ENCODE measurements at regions not wholly inside any gene's neighbourhood (a gene's known extent, or its start where the extent isn't known, plus 50 kb on each side); places are given as distances from the start of the nearest gene placed in this dataset.
"Not testable (repeated sequence)": the region's sequence is repeated elsewhere in the genome, so short reads cannot be mapped to it uniquely, and the experiment has no call there.

DNA sequence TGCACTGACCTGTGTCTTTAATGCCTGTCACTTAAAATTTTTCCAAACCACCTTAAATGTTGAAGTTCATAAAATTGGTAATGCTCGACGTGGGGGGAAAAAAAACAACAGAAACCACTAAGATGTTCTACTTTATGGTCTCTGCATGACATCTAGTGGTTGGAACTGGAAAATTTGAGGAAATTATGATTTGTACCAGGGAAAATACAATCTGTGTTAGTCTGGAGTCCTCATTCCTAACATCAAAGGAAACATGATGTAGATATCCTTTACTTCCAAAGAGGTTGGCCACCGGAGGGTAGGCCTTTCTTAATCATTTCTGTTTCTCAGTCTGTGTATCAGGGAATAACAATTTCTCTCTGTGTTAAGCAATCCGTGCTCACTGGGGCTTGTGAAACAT, 941.0 kb downstream of the LTN1 start:
- H3K4me1 Mint-ChIP-seq: peaks cover 62% of the 10 kb centered on the region
- not testable (repeated sequence) for H3K36me3 Mint-ChIP-seq (ENCODE audit: low read depth); H3K27me3 Mint-ChIP-seq (ENCODE audit: low read depth); H3K9me3 Mint-ChIP-seq
- peak overlapping the region; percentile 84 to 96 (median 96) for H3K27ac Mint-ChIP-seq
- H3K4me3 Mint-ChIP-seq: peak overlapping the region in 1 of 3 experiments; percentile 8
- TF ChIP-seq CTCF (IDR thresholded peaks at IDR 0.05; ENCODE audit: unreplicated experiment in 3 of 3): peak; percentile 63 to 73 (median 63)

DNA sequence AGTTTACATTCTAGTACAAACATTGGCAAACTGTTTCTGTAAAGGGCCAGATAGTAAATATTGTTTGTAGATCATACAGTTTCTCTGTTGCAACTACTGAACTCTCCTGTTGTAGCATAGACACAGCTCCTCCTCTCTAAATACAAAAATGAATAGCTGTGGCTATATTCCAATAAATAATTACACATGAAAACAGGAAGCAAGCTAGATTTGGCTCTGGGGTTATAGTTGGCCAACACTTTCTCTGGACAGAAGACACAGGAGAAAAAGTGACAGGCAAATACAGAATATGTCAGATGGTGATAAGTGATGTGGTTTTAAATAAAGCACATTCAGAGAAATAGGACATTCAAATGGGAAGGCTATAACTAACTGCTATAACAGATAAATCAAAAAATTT, 957.0 kb downstream of the LTN1 start:
- H3K4me1 Mint-ChIP-seq; H3K27ac Mint-ChIP-seq; H3K27me3 Mint-ChIP-seq (ENCODE audit: low read depth); H3K36me3 Mint-ChIP-seq (ENCODE audit: low read depth); H3K4me3 Mint-ChIP-seq: not testable (repeated sequence)
- H3K9me3 Mint-ChIP-seq: peaks cover 43% of the 10 kb centered on the region

DNA sequence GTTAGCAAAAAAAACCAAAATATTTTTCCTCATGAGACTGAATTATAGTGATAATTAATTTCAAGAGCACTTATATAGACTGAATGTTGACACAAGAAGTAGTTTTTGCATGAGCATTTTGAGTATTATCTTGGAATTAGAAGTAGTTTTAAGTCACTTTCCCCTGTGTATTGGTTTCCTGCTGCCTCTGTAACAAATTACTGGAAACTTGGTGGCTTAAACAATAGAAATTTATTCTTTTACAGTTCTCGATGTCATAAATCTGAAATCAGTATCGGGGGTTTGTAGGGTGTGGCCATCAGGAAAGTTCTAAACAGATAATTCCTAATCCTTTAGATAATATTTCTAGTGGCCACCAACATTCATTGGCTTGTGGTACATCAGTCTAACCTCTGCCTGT, 957.8 kb downstream of the LTN1 start:
- peaks cover 38% of the 10 kb centered on the region for H3K9me3 Mint-ChIP-seq
- not testable (repeated sequence) for H3K4me3 Mint-ChIP-seq; H3K27me3 Mint-ChIP-seq (ENCODE audit: low read depth); H3K4me1 Mint-ChIP-seq; H3K36me3 Mint-ChIP-seq (ENCODE audit: low read depth); H3K27ac Mint-ChIP-seq

- not testable (repeated sequence) for H3K27me3 Mint-ChIP-seq (ENCODE audit: low read depth); H3K36me3 Mint-ChIP-seq (ENCODE audit: low read depth); H3K27ac Mint-ChIP-seq; H3K4me3 Mint-ChIP-seq; H3K4me1 Mint-ChIP-seq
- peaks cover 36% of the 10 kb centered on the region for H3K9me3 Mint-ChIP-seq
Observed at GRCh38 chr21:28034334-28034733, 958.3 kb downstream of the LTN1 start.

- H3K27me3 Mint-ChIP-seq (ENCODE audit: low read depth); H3K4me3 Mint-ChIP-seq; H3K36me3 Mint-ChIP-seq (ENCODE audit: low read depth); H3K27ac Mint-ChIP-seq; H3K4me1 Mint-ChIP-seq: not testable (repeated sequence)
- peaks cover 28% of the 10 kb centered on the region for H3K9me3 Mint-ChIP-seq
Observed at GRCh38 chr21:28032652-28033051, 960.0 kb downstream of the LTN1 start.

GRCh38 chr21:28031066-28031465, 961.6 kb downstream of the LTN1 start:
- not testable (repeated sequence) for H3K27ac Mint-ChIP-seq; H3K4me1 Mint-ChIP-seq; H3K4me3 Mint-ChIP-seq; H3K27me3 Mint-ChIP-seq (ENCODE audit: low read depth); H3K36me3 Mint-ChIP-seq (ENCODE audit: low read depth)
- H3K9me3 Mint-ChIP-seq: peaks cover 28% of the 10 kb centered on the region

DNA sequence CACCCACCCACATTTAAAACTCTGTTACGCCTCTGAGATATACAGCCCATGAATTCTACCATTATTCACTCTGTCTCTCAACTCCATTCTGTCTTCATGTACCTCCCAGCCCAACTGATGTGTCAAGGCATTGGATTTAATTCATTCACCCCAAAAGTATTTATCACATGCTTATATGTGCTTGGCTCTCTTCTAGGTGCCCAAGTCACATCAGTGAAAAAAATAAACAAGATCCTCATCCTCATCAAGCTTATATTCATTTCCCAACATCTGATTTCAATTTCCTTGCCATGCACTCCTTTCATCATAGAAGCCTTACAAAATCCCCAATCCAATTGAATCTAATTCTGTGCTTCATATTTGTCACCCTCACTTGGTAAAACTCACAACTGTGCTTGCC, 967.6 kb downstream of the LTN1 start:
- Mint-ChIP-seq H3K4me1 (no peaks in the 10 kb centered on the region), H3K27me3 (ENCODE audit: low read depth) (no peaks in the 10 kb centered on the region), H3K4me3 (no peak overlapping the region), H3K36me3 (ENCODE audit: low read depth) (no peaks in the 10 kb centered on the region), H3K27ac (no peak overlapping the region), H3K9me3 (peaks cover 5% of the 10 kb centered on the region)
- no peak for TF ChIP-seq CTCF (IDR thresholded peaks at IDR 0.05; ENCODE audit: unreplicated experiment in 3 of 3)

GRCh38 chr21:28018741-28019669, 973.7 kb downstream of the LTN1 start:
- peaks cover 5% of the 10 kb centered on the region for H3K4me1 Mint-ChIP-seq

More at GRCh38 chr21:28018741-28019669, 973.7 kb downstream of the LTN1 start:
- Mint-ChIP-seq H3K36me3 (ENCODE audit: low read depth) (no peaks in the 10 kb centered on the region), H3K27ac (peak overlapping the region in 2 of 3 experiments; percentile 34 to 48), H3K4me3 (no peak overlapping the region), H3K27me3 (ENCODE audit: low read depth) (no peaks in the 10 kb centered on the region), H3K9me3 (no peaks in the 10 kb centered on the region)
- no peak for TF ChIP-seq CTCF (IDR thresholded peaks at IDR 0.05; ENCODE audit: unreplicated experiment in 3 of 3)

All from nephron (organoid).